NT2/D1 (cell line): ENCODE measurements at regions not wholly inside any gene's neighbourhood (a gene's known extent, or its start where the extent isn't known, plus 50 kb on each side); places are given as distances from the start of the nearest gene placed in this dataset.

Experiments used
- DNase-seq: peaks from one replicate; pipeline ENCODE4 v3.0.0-alpha.2; 2011; ENCODE audit warnings: low read depth, low spot score
- H3K27me3 ChIP-seq: 2 replicates; pipeline ENCODE4 v1.6.0; 2011; ENCODE audit warnings: mild to moderate bottlenecking; ENCODE audit not compliant: insufficient read length, insufficient read depth
- H3K36me3 ChIP-seq: 2 replicates; pipeline ENCODE4 v1.6.1; 2011; ENCODE audit warnings: mild to moderate bottlenecking, low read length, mixed read lengths; ENCODE audit not compliant: insufficient read depth, insufficient read length
- H3K4me1 ChIP-seq: 2 replicates; pipeline ENCODE4 v1.5.1; 2011; ENCODE audit not compliant: insufficient read depth, insufficient read length
- H3K4me3 ChIP-seq: 2 replicates; pipeline ENCODE4 v1.5.1; 2011; ENCODE audit warnings: low read depth; ENCODE audit not compliant: insufficient read length
- H3K9ac ChIP-seq: 2 replicates; pipeline ENCODE4 v1.6.0; 2011; ENCODE audit warnings: low read depth; ENCODE audit not compliant: insufficient read length
- H3K9me3 ChIP-seq: 2 replicates; pipeline ENCODE4 v1.5.1; 2011; ENCODE audit warnings: mild to moderate bottlenecking, low read length; ENCODE audit not compliant: insufficient read depth
- SUZ12 ChIP-seq: IDR thresholded peaks from 2 replicates; pipeline ENCODE4 v1.6.1; 2011; ENCODE audit not compliant: insufficient read length, insufficient read depth; ENCODE audit errors: extremely low read depth
- YY1 ChIP-seq: IDR thresholded peaks from 2 replicates; pipeline ENCODE4 v1.6.1; 2011; ENCODE audit not compliant: insufficient read length, insufficient read depth
- ZNF274 ChIP-seq: IDR thresholded peaks from 2 replicates; pipeline ENCODE4 v1.6.1; 2011; ENCODE audit warnings: mild to moderate bottlenecking, low read depth, low read length

DNA sequence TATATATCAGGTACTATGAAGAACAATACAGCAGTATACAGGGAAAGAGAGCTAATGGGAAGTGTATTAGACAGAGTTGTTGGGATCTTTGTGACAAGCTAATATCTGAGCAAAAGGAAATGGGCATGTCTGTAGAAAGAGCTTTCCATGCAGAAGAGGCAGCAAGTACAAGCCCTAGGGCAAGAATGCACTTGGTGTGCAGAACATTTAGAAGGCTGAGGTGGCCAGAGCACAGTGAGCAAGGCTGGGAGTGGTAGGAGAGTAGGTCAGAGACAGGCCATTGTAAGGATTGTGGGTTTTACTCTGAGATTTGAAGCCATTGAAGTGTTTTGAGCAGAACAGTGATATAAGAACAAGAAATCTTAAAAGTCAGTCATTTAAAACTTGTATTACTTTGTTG lies 353.9 kb upstream of the TGFBR2 start:
- no peak overlapping the region for H3K9ac ChIP-seq
- DNase-seq = no peak
- no peak for TF ChIP-seq SUZ12
- no peak for TF ChIP-seq YY1
- TF ChIP-seq ZNF274 = no peak
- H3K9me3 ChIP-seq = peaks cover 9% of the 10 kb centered on the region
- no peak overlapping the region for H3K4me3 ChIP-seq
- no peaks in the 10 kb centered on the region for H3K4me1 ChIP-seq
- H3K27me3 ChIP-seq = no peaks in the 10 kb centered on the region
- no peaks in the 10 kb centered on the region for H3K36me3 ChIP-seq

DNA sequence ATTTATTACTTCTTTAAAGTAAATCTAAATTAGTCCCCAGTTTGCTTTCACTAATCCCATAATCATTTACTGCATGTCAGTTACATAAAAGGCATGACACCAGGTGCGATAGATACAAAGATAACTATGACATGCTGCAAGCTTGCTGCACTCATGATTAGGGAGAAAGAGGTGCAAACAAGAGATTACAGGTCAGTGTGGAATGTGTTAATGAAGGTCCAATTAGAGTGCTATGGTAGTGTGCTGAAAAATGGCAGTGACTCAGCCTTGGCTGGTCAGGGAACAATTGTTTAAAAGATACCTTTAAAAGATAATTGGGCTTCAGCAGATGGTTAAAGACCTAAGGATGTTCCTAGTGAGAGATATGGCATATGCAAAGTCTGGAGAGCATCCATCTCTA lies 352.6 kb upstream of the TGFBR2 start:
- Histone ChIP-seq H3K9me3 (peaks cover 9% of the 10 kb centered on the region), H3K4me1 (no peaks in the 10 kb centered on the region), H3K4me3 (no peak overlapping the region), H3K36me3 (no peaks in the 10 kb centered on the region), H3K27me3 (no peaks in the 10 kb centered on the region), H3K9ac (no peak overlapping the region)
- no peak for TF ChIP-seq SUZ12
- no peak for TF ChIP-seq YY1
- DNase-seq = peak; percentile 3

GRCh38 chr3:30256474-30256873 lies 349.9 kb upstream of the TGFBR2 start:
- no peak for DNase-seq
- no peaks in the 10 kb centered on the region for H3K4me1 ChIP-seq
- H3K9ac ChIP-seq = no peak overlapping the region
- H3K4me3 ChIP-seq = no peak overlapping the region
- H3K9me3 ChIP-seq = peaks cover 9% of the 10 kb centered on the region
- no peaks in the 10 kb centered on the region for H3K27me3 ChIP-seq
- H3K36me3 ChIP-seq = no peaks in the 10 kb centered on the region
- no peak for TF ChIP-seq SUZ12
- no peak for TF ChIP-seq ZNF274
- no peak for TF ChIP-seq YY1

- Histone ChIP-seq H3K4me3 (no peak overlapping the region), H3K4me1 (no peaks in the 10 kb centered on the region), H3K9me3 (peaks cover 11% of the 10 kb centered on the region), H3K27me3 (no peaks in the 10 kb centered on the region), H3K36me3 (no peaks in the 10 kb centered on the region), H3K9ac (no peak overlapping the region)
- peak; percentile 46 for DNase-seq
- TF ChIP-seq YY1 (no peak), ZNF274 (no peak), SUZ12 (no peak)
Measured at GRCh38 chr3:30258426-30259392, 347.7 kb upstream of the TGFBR2 start.

- Histone ChIP-seq H3K9ac (no peak overlapping the region), H3K27me3 (no peaks in the 10 kb centered on the region), H3K4me1 (no peaks in the 10 kb centered on the region), H3K9me3 (peaks cover 17% of the 10 kb centered on the region), H3K4me3 (no peak overlapping the region), H3K36me3 (no peaks in the 10 kb centered on the region)
- DNase-seq = no peak
- no peak for TF ChIP-seq ZNF274
- no peak for TF ChIP-seq YY1
- TF ChIP-seq SUZ12 = no peak
Measured at GRCh38 chr3:30259730-30260129, 346.7 kb upstream of the TGFBR2 start.

DNA sequence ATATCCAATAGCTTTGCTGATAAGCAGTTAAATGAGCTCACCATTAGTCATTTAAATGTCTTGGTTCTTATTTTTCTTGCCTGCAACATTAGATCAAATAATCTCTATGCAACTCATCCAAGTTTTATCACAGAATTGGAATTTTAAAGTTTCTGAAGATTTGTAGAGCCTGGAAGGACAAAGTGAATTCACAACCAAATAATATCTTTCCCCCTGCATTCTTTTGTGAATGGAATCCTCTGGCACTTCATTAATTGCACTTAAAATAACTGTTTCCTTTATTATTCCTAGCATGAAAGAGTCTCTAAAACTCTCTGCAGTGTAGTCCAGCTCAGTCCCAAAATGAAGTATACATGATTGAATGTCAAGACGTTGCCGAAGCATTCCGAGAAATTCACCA lies 345.6 kb upstream of the TGFBR2 start:
- no peak for TF ChIP-seq SUZ12
- no peak for TF ChIP-seq ZNF274
- no peak for TF ChIP-seq YY1
- Histone ChIP-seq H3K4me1 (no peaks in the 10 kb centered on the region), H3K4me3 (no peak overlapping the region), H3K27me3 (no peaks in the 10 kb centered on the region), H3K9ac (no peak overlapping the region), H3K9me3 (peaks cover 16% of the 10 kb centered on the region; the same call in 1 of the 2 replicates), H3K36me3 (no peaks in the 10 kb centered on the region)
- no peak for DNase-seq

DNA sequence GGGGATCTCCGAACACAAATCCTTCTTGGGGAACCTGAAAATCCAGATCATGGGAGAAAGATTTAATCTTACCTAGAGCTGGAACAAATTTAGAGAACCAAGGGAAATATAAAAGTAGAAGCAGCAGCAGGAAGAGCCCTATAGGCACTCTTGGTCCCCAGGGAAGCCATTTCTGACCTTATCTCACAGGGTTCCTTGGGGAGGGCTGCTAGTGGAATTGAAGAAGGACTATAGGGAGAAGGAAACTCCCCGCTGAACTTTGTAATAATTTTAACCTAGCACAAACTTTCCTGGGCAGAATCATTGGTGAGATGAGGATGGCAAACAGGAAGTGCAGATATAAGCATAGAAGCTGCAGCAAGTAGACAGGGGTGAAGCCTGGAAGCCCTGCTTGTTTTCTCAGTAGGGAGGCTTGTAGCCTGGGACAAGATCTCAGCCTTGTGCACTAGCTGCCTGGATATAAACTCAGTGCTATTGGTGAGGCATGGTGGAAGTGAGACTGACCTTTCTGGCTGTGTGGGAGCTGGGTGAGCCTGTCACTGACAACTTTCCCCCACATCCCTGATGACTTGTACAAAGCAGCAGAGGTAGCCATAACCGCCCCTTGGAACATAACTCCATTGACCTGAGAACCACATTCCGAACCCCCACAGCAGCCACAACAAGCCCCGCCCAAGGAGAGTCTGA lies 343.0 kb upstream of the TGFBR2 start:
- TF ChIP-seq YY1 (no peak), ZNF274 (no peak), SUZ12 (no peak)
- H3K9ac ChIP-seq = no peak overlapping the region
- no peaks in the 10 kb centered on the region for H3K4me1 ChIP-seq

More for the DNA sequence above, 343.0 kb upstream of the TGFBR2 start:
- DNase-seq = no peak
- H3K9me3 ChIP-seq = peaks cover 16% of the 10 kb centered on the region; the same call in 1 of the 2 replicates
- no peak overlapping the region for H3K4me3 ChIP-seq
- H3K27me3 ChIP-seq = no peaks in the 10 kb centered on the region
- no peaks in the 10 kb centered on the region for H3K36me3 ChIP-seq
